Activated T-helper 1 cell treated with Interleukin-2 at 50 U/mL for 16 hours (primary cell): ENCODE measurements at regions not wholly inside any gene's neighbourhood (a gene's known extent, or its start where the extent isn't known, plus 50 kb on each side); places are given as distances from the start of the nearest gene placed in this dataset.
"Not testable (repeated sequence)": the region's sequence is repeated elsewhere in the genome, so short reads cannot be mapped to it uniquely, and the experiment has no call there.

Experiments
- DNase-seq: peaks from one replicate; pipeline ENCODE4 v3.0.0-alpha.2; 2020; ENCODE audit warnings: low read depth

- DNase-seq: no peak
These were observed 494.3 kb upstream of the AUTS2 start for GRCh38 chr7:69104023-69104422.

- DNase-seq: no peak
These were observed 493.2 kb upstream of the AUTS2 start for GRCh38 chr7:69105092-69105491.

GRCh38 chr7:69105981-69106380 lies 492.3 kb upstream of the AUTS2 start:
- DNase-seq: no peak

- DNase-seq: not testable (repeated sequence)
These were observed 491.8 kb upstream of the AUTS2 start for GRCh38 chr7:69106449-69106848.

- not testable (repeated sequence) for DNase-seq
These were observed 491.3 kb upstream of the AUTS2 start for GRCh38 chr7:69106946-69107345.

GRCh38 chr7:69108097-69108496 lies 490.2 kb upstream of the AUTS2 start:
- DNase-seq: no peak

GRCh38 chr7:69109246-69109645 lies 489.0 kb upstream of the AUTS2 start:
- DNase-seq: no peak

- no peak for DNase-seq
These were observed 488.4 kb upstream of the AUTS2 start for GRCh38 chr7:69109879-69110278.

- no peak for DNase-seq
These were observed 487.7 kb upstream of the AUTS2 start for GRCh38 chr7:69110450-69111050.

GRCh38 chr7:69114374-69114773 lies 483.9 kb upstream of the AUTS2 start:
- no peak for DNase-seq

GRCh38 chr7:69115788-69116187 lies 482.5 kb upstream of the AUTS2 start:
- no peak for DNase-seq

- not testable (repeated sequence) for DNase-seq
These were observed 482.1 kb upstream of the AUTS2 start for GRCh38 chr7:69116196-69116595.

- DNase-seq: no peak
These were observed 475.3 kb upstream of the AUTS2 start for GRCh38 chr7:69122953-69123352.

GRCh38 chr7:69126896-69127479 lies 471.3 kb upstream of the AUTS2 start:
- DNase-seq: no peak

GRCh38 chr7:69129524-69129923 lies 468.8 kb upstream of the AUTS2 start:
- DNase-seq: no peak

- no peak for DNase-seq
These were observed 468.3 kb upstream of the AUTS2 start for GRCh38 chr7:69129951-69130350.

GRCh38 chr7:69130396-69130795 lies 467.9 kb upstream of the AUTS2 start:
- DNase-seq: no peak

- no peak for DNase-seq
These were observed 464.0 kb upstream of the AUTS2 start for GRCh38 chr7:69134316-69134715.

GRCh38 chr7:69147631-69148030 lies 450.6 kb upstream of the AUTS2 start:
- no peak for DNase-seq

- DNase-seq: no peak
These were observed 448.2 kb upstream of the AUTS2 start for GRCh38 chr7:69149804-69150782.

GRCh38 chr7:69162326-69162725 lies 435.9 kb upstream of the AUTS2 start:
- DNase-seq: no peak

GRCh38 chr7:69162931-69163670 lies 435.2 kb upstream of the AUTS2 start:
- no peak for DNase-seq
